ENCODE measurements at regions not wholly inside any gene's neighbourhood (a gene's known extent, or its start where the extent isn't known, plus 50 kb on each side); places are given as distances from the start of the nearest gene placed in this dataset.

GRCh38 chr11:111045407-111045803 lies 200.1 kb upstream of the POU2AF2 start:
- no peak overlapping the region for H3K4me3 ChIP-seq (ENCODE audit: low read depth in 1 of 3, low read length in 3 of 3)
- no peaks in the 10 kb centered on the region for H3K27me3 ChIP-seq (ENCODE audit: control insufficient read depth in 4 of 4, insufficient read depth in 4 of 4, low read length in 3 of 4)
- H3K9ac ChIP-seq (ENCODE audit: low read depth in 1 of 2, low read length in 2 of 2) = no peak overlapping the region
- no peak for TF ChIP-seq YY1 (IDR thresholded peaks at IDR 0.05)
- no peak for TF ChIP-seq HNF4A (conservative IDR thresholded peaks at IDR 0.05)
- H3K9me3 ChIP-seq (ENCODE audit: control insufficient read depth in 4 of 4, low read length in 3 of 4) = no peaks in the 10 kb centered on the region
- no peak overlapping the region for H3K27ac ChIP-seq (ENCODE audit: low read depth in 1 of 2, low read length in 2 of 2)
- no peaks in the 10 kb centered on the region for H3K36me3 ChIP-seq (ENCODE audit: control insufficient read depth in 4 of 4, insufficient read depth in 3 of 4, low read depth in 1 of 4, low read length in 3 of 4)
- no peak for DNase-seq (ENCODE audit: low spot score)
- no peaks in the 10 kb centered on the region for H3K4me1 ChIP-seq (ENCODE audit: control insufficient read depth in 4 of 4, insufficient read depth in 4 of 4, low read length in 3 of 4)

GRCh38 chr11:111044751-111045406 lies 200.6 kb upstream of the POU2AF2 start:
- TF ChIP-seq RAD21 (IDR thresholded peaks at IDR 0.05) (no peak), NR2F2 (IDR thresholded peaks at IDR 0.05) (no peak), GABPA (IDR thresholded peaks at IDR 0.05 in 1 of 2, conservative IDR thresholded peaks at IDR 0.05 in 1 of 2) (no peak), MAX (IDR thresholded peaks at IDR 0.05) (no peak), HNF4G (IDR thresholded peaks at IDR 0.05) (no peak), ZBTB33 (IDR thresholded peaks at IDR 0.05) (no peak), RXRA (IDR thresholded peaks at IDR 0.05) (no peak), JUND (IDR thresholded peaks at IDR 0.05) (no peak), CTCF (IDR thresholded peaks at IDR 0.05; ENCODE audit: low read depth, low read length, missing input control) (no peak), ATF3 (IDR thresholded peaks at IDR 0.05) (no peak), REST (IDR thresholded peaks at IDR 0.05) (no peak), EGR1 (IDR thresholded peaks at IDR 0.05; ENCODE audit: low read depth in 2 of 2) (no peak), SP1 (IDR thresholded peaks at IDR 0.05) (no peak), FOXA2 (IDR thresholded peaks at IDR 0.05) (no peak), TAF1 (conservative IDR thresholded peaks at IDR 0.05) (no peak)
- WGBS = 86% methylated on average over 6 of the region's 6 CpGs
- Histone ChIP-seq H3K27me3 (ENCODE audit: control insufficient read depth in 4 of 4, insufficient read depth in 4 of 4, low read length in 3 of 4) (no peaks in the 10 kb centered on the region), H3K4me1 (ENCODE audit: control insufficient read depth in 4 of 4, insufficient read depth in 4 of 4, low read length in 3 of 4) (no peaks in the 10 kb centered on the region), H3K9ac (ENCODE audit: low read depth in 1 of 2, low read length in 2 of 2) (no peak overlapping the region), H3K4me3 (ENCODE audit: low read depth in 1 of 3, low read length in 3 of 3) (no peak overlapping the region), H3K36me3 (ENCODE audit: control insufficient read depth in 4 of 4, insufficient read depth in 3 of 4, low read depth in 1 of 4, low read length in 3 of 4) (no peaks in the 10 kb centered on the region), H3K27ac (ENCODE audit: low read depth in 1 of 2, low read length in 2 of 2) (no peak overlapping the region), H3K9me3 (ENCODE audit: control insufficient read depth in 4 of 4, low read length in 3 of 4) (no peaks in the 10 kb centered on the region)
- DNase-seq (ENCODE audit: low spot score) = no peak
